ENCODE measurements at regions not wholly inside any gene's neighbourhood (a gene's known extent, or its start where the extent isn't known, plus 50 kb on each side); places are given as distances from the start of the nearest gene placed in this dataset.

- no peak for TF ChIP-seq CTCF (IDR thresholded peaks at IDR 0.05)
- TF ChIP-seq POLR2AphosphoS5 (IDR thresholded peaks at IDR 0.05; ENCODE audit: low read depth, low read length): no peak
- TF ChIP-seq TCF7L2 (IDR thresholded peaks at IDR 0.05; ENCODE audit: low read depth, low read length): no peak
Measured at GRCh38 chr4:42320822-42321388, 76.4 kb upstream of the SHISA3 start.

Measured in Panc1 (cell line).